ENCODE measurements at regions not wholly inside any gene's neighbourhood (a gene's known extent, or its start where the extent isn't known, plus 50 kb on each side); places are given as distances from the start of the nearest gene placed in this dataset.

GRCh38 chr2:57720728-57721627 is 325.6 kb upstream of the VRK2 start:
- no peak for TF ChIP-seq POLR2A (IDR thresholded peaks at IDR 0.05)
- TF ChIP-seq POLR2AphosphoS5 (IDR thresholded peaks at IDR 0.05) = no peak
- peak; percentile 25 to 60 (median 31) for TF ChIP-seq CTCF (IDR thresholded peaks at IDR 0.05)
- TF ChIP-seq EP300 (IDR thresholded peaks at IDR 0.05) = no peak
- H3K36me3 ChIP-seq = no peaks in the 10 kb centered on the region
- no peak overlapping the region for H3K27ac ChIP-seq
- ATAC-seq = peak; percentile 51
- 22 to 44% methylated on average over 8 to 15 of the region's 16 CpGs for WGBS, 2 donors (ENCODE audit: low coverage in 1 of 2)
- H3K9me3 ChIP-seq = no peaks in the 10 kb centered on the region
- peaks cover 3% of the 10 kb centered on the region for H3K27me3 ChIP-seq
- H3K4me1 ChIP-seq = no peaks in the 10 kb centered on the region
- peak overlapping the region in 1 of 2 donors; percentile 17 for H3K4me3 ChIP-seq

GRCh38 chr2:57725337-57725947 is 321.2 kb upstream of the VRK2 start:
- no peak for TF ChIP-seq EP300 (IDR thresholded peaks at IDR 0.05)
- TF ChIP-seq POLR2A (IDR thresholded peaks at IDR 0.05) = no peak
- TF ChIP-seq CTCF (IDR thresholded peaks at IDR 0.05) = no peak
- no peak for TF ChIP-seq POLR2AphosphoS5 (IDR thresholded peaks at IDR 0.05)
- 77 to 79% methylated on average over 4 to 5 of the region's 5 CpGs for WGBS, 2 donors (ENCODE audit: low coverage in 1 of 2)
- no peaks in the 10 kb centered on the region for H3K9me3 ChIP-seq
- H3K36me3 ChIP-seq = no peaks in the 10 kb centered on the region
- no peak for ATAC-seq
- H3K4me1 ChIP-seq = no peaks in the 10 kb centered on the region
- H3K27me3 ChIP-seq = no peaks in the 10 kb centered on the region
- H3K4me3 ChIP-seq = no peak overlapping the region
- H3K27ac ChIP-seq = no peak overlapping the region

- H3K4me1 ChIP-seq = no peaks in the 10 kb centered on the region
- no peaks in the 10 kb centered on the region for H3K36me3 ChIP-seq
- TF ChIP-seq EP300 (IDR thresholded peaks at IDR 0.05) (no peak), POLR2AphosphoS5 (IDR thresholded peaks at IDR 0.05) (no peak), CTCF (IDR thresholded peaks at IDR 0.05) (no peak)
- no peak for ATAC-seq
- H3K27me3 ChIP-seq = no peaks in the 10 kb centered on the region
- WGBS, 2 donors (ENCODE audit: low coverage in 1 of 2) = 49 to 62% methylated on average over 4 of the region's 4 CpGs
- no peak overlapping the region for H3K27ac ChIP-seq
- no peak overlapping the region for H3K4me3 ChIP-seq
- no peaks in the 10 kb centered on the region for H3K9me3 ChIP-seq
Observed at GRCh38 chr2:57726294-57726693, 320.3 kb upstream of the VRK2 start.

GRCh38 chr2:57728691-57729090 is 317.9 kb upstream of the VRK2 start:
- H3K27me3 ChIP-seq = no peaks in the 10 kb centered on the region
- no peak for ATAC-seq
- no peak for TF ChIP-seq CTCF (IDR thresholded peaks at IDR 0.05)
- TF ChIP-seq EP300 (IDR thresholded peaks at IDR 0.05) = no peak
- TF ChIP-seq POLR2AphosphoS5 (IDR thresholded peaks at IDR 0.05) = no peak
- no peak for TF ChIP-seq POLR2A (IDR thresholded peaks at IDR 0.05)
- no peaks in the 10 kb centered on the region for H3K4me1 ChIP-seq
- 71 to 82% methylated on average over 1 of the region's 1 CpG for WGBS, 2 donors (ENCODE audit: low coverage in 1 of 2)
- H3K27ac ChIP-seq = no peak overlapping the region
- no peak overlapping the region for H3K4me3 ChIP-seq
- no peaks in the 10 kb centered on the region for H3K36me3 ChIP-seq
- H3K9me3 ChIP-seq = no peaks in the 10 kb centered on the region

- Histone ChIP-seq H3K4me1 (no peaks in the 10 kb centered on the region), H3K4me3 (no peak overlapping the region), H3K9me3 (no peaks in the 10 kb centered on the region), H3K27ac (no peak overlapping the region), H3K36me3 (no peaks in the 10 kb centered on the region), H3K27me3 (no peaks in the 10 kb centered on the region)
- no peak for ATAC-seq
- TF ChIP-seq POLR2AphosphoS5 (IDR thresholded peaks at IDR 0.05) (no peak), POLR2A (IDR thresholded peaks at IDR 0.05) (no peak)
Observed at GRCh38 chr2:57733956-57734355, 312.6 kb upstream of the VRK2 start.
